PC-9 (cell line): ENCODE measurements at regions not wholly inside any gene's neighbourhood (a gene's known extent, or its start where the extent isn't known, plus 50 kb on each side); places are given as distances from the start of the nearest gene placed in this dataset.

Experiments
- BruUV-seq: library from RNA; stranded (reverse); fragments of 400-500 nt; replicated peaks from 2 replicates; lab custom pipeline; 2021; lab: Mats Ljungman, UMichigan
- CTCF ChIA-PET: fragments of 300-600 bp; sonication (Branson Sonifier 250); formaldehyde crosslinking; loops from one replicate; lab custom pipeline; 2022; ENCODE audit warnings: antibody characterized with exemption; lab: Charles Lee
- POLR2A ChIA-PET: fragments of 300-600 bp; sonication (Branson Sonifier 250); formaldehyde crosslinking; loops from one replicate; lab custom pipeline; 2022; ENCODE audit warnings: antibody characterized with exemption; ENCODE audit not compliant: unreplicated experiment; lab: Charles Lee
- DNase-seq, 2 experiments: peaks; one replicate each; pipeline versions ENCODE4 v3.0.0 to v3.0.0-alpha.2; 2015 to 2022; ENCODE audit warnings: mixed read lengths in 1 of 2
- H2AFZ ChIP-seq: fragments of 200-600 bp; sonication (generic); 2 replicates; pipeline ENCODE4 v1.8.1; 2017; ENCODE audit warnings: antibody characterized with exemption
- H3F3A ChIP-seq: fragments of 200-600 bp; sonication (generic); 2 replicates; pipeline ENCODE4 v1.8.1; 2017; ENCODE audit warnings: antibody characterized with exemption, mild to moderate bottlenecking, low read depth; ENCODE audit not compliant: insufficient read depth
- H3K27ac ChIP-seq: fragments of 200-600 bp; sonication (generic); 2 replicates; pipeline ENCODE4 v1.6.1; 2016; ENCODE audit warnings: mixed run types
- H3K27me3 ChIP-seq: fragments of 200-600 bp; sonication (generic); 2 replicates; pipeline ENCODE4 v1.6.1; 2016; ENCODE audit warnings: low read depth, mixed run types; ENCODE audit not compliant: insufficient read depth
- H3K36me3 ChIP-seq: fragments of 200-600 bp; sonication (generic); 2 replicates; pipeline ENCODE4 v1.6.1; 2016; ENCODE audit warnings: low read depth, mixed run types
- H3K4me1 ChIP-seq: fragments of 200-600 bp; sonication (generic); replicated peaks from 2 replicates; pipeline ENCODE4 v1.6.1; 2016; ENCODE audit warnings: mixed run types; ENCODE audit not compliant: insufficient read depth
- H3K4me2 ChIP-seq: fragments of 200-600 bp; sonication (generic); 2 replicates; pipeline ENCODE4 v1.6.1; 2017; ENCODE audit warnings: mixed run types
- H3K4me3 ChIP-seq: fragments of 200-600 bp; sonication (generic); 2 replicates; pipeline ENCODE4 v1.6.1; 2016; ENCODE audit warnings: mixed run types
- H3K79me2 ChIP-seq: fragments of 200-600 bp; sonication (generic); 2 replicates; pipeline ENCODE4 v1.6.1; 2017; ENCODE audit warnings: low read depth, mixed run types
- H3K9me2 ChIP-seq: fragments of 200-600 bp; sonication (generic); 2 replicates; pipeline ENCODE4 v1.8.1; 2017; ENCODE audit warnings: mild to moderate bottlenecking; ENCODE audit not compliant: insufficient read depth
- H3K9me3 ChIP-seq: fragments of 200-600 bp; sonication (generic); 2 replicates; pipeline ENCODE4 v1.8.1; 2016; ENCODE audit warnings: low read depth; ENCODE audit not compliant: insufficient read depth
- H4K20me1 ChIP-seq: fragments of 200-600 bp; sonication (generic); 2 replicates; pipeline ENCODE4 v1.8.1; 2017; ENCODE audit not compliant: insufficient read depth
- EZH2 ChIP-seq: fragments of 200-600 bp; sonication (generic); IDR thresholded peaks from 2 replicates; pipeline ENCODE4 v1.8.0; 2017; ENCODE audit warnings: antibody characterized with exemption, low read depth
- intact Hi-C: fragments of 100-400 bp; cut with micrococcal nuclease; formaldehyde crosslinking; loops from one replicate; pipeline ENCODE4 v1.10.0; 2022; ENCODE audit not compliant: unreplicated experiment
- TF ChIP-seq, protein P1 (sequence below): fragments of 200-600 bp; sonication (generic); conservative IDR thresholded peaks from 2 replicates; pipeline ENCODE4 v1.6.1; 2017; ENCODE audit warnings: mixed run types, antibody characterized with exemption, mild to moderate bottlenecking, moderate library complexity

GRCh38 chr20:60473211-60473610 is 515.0 kb downstream of the CDH26 start:
- H3F3A ChIP-seq: no peaks in the 10 kb centered on the region
- DNase-seq: no peak
- H3K9me2 ChIP-seq: no peaks in the 10 kb centered on the region
- H3K27ac ChIP-seq: no peak overlapping the region
- peaks cover 78% of the 10 kb centered on the region for H3K27me3 ChIP-seq
- BruUV-seq: no TSS peak
- no peak overlapping the region for H3K4me3 ChIP-seq
- CTCF ChIA-PET: no interaction called here
- no peaks in the 10 kb centered on the region for H4K20me1 ChIP-seq
- no peak for TF ChIP-seq EZH2
- TF ChIP-seq, protein P1, sequence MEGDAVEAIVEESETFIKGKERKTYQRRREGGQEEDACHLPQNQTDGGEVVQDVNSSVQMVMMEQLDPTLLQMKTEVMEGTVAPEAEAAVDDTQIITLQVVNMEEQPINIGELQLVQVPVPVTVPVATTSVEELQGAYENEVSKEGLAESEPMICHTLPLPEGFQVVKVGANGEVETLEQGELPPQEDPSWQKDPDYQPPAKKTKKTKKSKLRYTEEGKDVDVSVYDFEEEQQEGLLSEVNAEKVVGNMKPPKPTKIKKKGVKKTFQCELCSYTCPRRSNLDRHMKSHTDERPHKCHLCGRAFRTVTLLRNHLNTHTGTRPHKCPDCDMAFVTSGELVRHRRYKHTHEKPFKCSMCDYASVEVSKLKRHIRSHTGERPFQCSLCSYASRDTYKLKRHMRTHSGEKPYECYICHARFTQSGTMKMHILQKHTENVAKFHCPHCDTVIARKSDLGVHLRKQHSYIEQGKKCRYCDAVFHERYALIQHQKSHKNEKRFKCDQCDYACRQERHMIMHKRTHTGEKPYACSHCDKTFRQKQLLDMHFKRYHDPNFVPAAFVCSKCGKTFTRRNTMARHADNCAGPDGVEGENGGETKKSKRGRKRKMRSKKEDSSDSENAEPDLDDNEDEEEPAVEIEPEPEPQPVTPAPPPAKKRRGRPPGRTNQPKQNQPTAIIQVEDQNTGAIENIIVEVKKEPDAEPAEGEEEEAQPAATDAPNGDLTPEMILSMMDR: no peak
- H3K4me2 ChIP-seq: no peak overlapping the region
- no peak overlapping the region for H2AFZ ChIP-seq
- H3K36me3 ChIP-seq: no peaks in the 10 kb centered on the region
- H3K79me2 ChIP-seq: no peaks in the 10 kb centered on the region
- POLR2A ChIA-PET: no interaction called here
- H3K9me3 ChIP-seq: no peaks in the 10 kb centered on the region
- intact Hi-C loops: no loop called here
- H3K4me1 ChIP-seq: no peaks in the 10 kb centered on the region

DNA sequence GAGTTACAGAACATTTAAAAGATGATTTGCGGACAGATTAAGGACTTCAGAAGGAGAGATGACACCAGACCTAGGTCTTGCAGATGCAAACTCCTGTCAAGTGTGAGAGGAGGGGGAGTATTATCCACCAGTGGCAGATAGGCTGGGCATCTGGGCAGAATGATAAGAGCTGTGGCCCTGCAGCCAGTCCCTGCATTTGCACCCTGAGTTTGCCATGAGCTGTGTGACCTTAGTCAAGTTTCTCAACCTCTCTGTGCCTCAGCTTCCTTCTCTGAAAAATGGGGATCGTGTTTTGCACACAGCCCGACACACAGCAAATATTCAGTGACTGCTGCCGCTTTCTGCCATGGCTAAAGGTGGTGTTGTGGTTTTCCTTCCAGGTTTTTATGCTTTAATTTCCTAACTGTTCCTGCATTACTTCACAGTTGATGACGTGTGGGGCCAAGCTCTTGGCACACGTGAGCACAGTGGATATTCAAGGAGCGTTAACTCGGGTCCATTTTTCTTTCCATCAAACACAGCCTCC is 516.2 kb downstream of the CDH26 start:
- H3K4me2 ChIP-seq: no peak overlapping the region
- no peak overlapping the region for H2AFZ ChIP-seq
- H3F3A ChIP-seq: no peaks in the 10 kb centered on the region
- H3K9me2 ChIP-seq: no peaks in the 10 kb centered on the region
- intact Hi-C loops: no loop called here
- no peak overlapping the region for H3K4me3 ChIP-seq
- CTCF ChIA-PET: no interaction called here
- BruUV-seq: no TSS peak
- POLR2A ChIA-PET: no interaction called here
- H3K36me3 ChIP-seq: no peaks in the 10 kb centered on the region
- H3K27me3 ChIP-seq: peaks cover 86% of the 10 kb centered on the region
- H3K27ac ChIP-seq: no peak overlapping the region
- no peaks in the 10 kb centered on the region for H3K9me3 ChIP-seq
- H3K79me2 ChIP-seq: no peaks in the 10 kb centered on the region
- no peaks in the 10 kb centered on the region for H3K4me1 ChIP-seq
- DNase-seq: no peak
- H4K20me1 ChIP-seq: no peaks in the 10 kb centered on the region
- TF ChIP-seq, protein P1: no peak
- TF ChIP-seq EZH2: no peak

- POLR2A ChIA-PET: no interaction called here
Measured at GRCh38 chr20:60476045-60476444, 517.8 kb downstream of the CDH26 start.

More at GRCh38 chr20:60476045-60476444, 517.8 kb downstream of the CDH26 start:
- no peak for DNase-seq
- Histone ChIP-seq H3K4me3 (no peak overlapping the region), H3K79me2 (no peaks in the 10 kb centered on the region), H3K27ac (no peak overlapping the region), H3F3A (no peaks in the 10 kb centered on the region), H3K36me3 (no peaks in the 10 kb centered on the region), H4K20me1 (no peaks in the 10 kb centered on the region), H3K27me3 (peaks cover 94% of the 10 kb centered on the region), H2AFZ (no peak overlapping the region), H3K4me2 (no peak overlapping the region), H3K9me3 (no peaks in the 10 kb centered on the region), H3K4me1 (no peaks in the 10 kb centered on the region), H3K9me2 (no peaks in the 10 kb centered on the region)
- TF ChIP-seq, protein P1: no peak
- no peak for TF ChIP-seq EZH2
- intact Hi-C loops: no loop called here
- no TSS peak for BruUV-seq
- CTCF ChIA-PET: no interaction called here
